Mesodermal cell (in vitro differentiated cells): ENCODE measurements at regions not wholly inside any gene's neighbourhood (a gene's known extent, or its start where the extent isn't known, plus 50 kb on each side); places are given as distances from the start of the nearest gene placed in this dataset.
"Not testable (repeated sequence)": the region's sequence is repeated elsewhere in the genome, so short reads cannot be mapped to it uniquely, and the experiment has no call there.

Source experiments
- H3K27ac ChIP-seq: 2 replicates; pipeline ENCODE4 v1.7.0; 2013; ENCODE audit warnings: mild to moderate bottlenecking, low read depth, low read length, moderate library complexity; ENCODE audit not compliant: severe bottlenecking
- H3K36me3 ChIP-seq: 2 replicates; pipeline ENCODE4 v1.7.1; 2013; ENCODE audit warnings: mild to moderate bottlenecking, low read length, moderate library complexity; ENCODE audit not compliant: control insufficient read depth, insufficient read depth
- H3K4me1 ChIP-seq: one replicate; pipeline ENCODE4 v1.7.1; 2013; ENCODE audit warnings: mild to moderate bottlenecking, low read length; ENCODE audit not compliant: insufficient read depth, control insufficient read depth, poor library complexity, severe bottlenecking
- H3K4me3 ChIP-seq: 2 replicates; pipeline ENCODE4 v1.7.0; 2013; ENCODE audit warnings: low read length, control low read depth, mild to moderate bottlenecking; ENCODE audit not compliant: insufficient read depth, poor library complexity, severe bottlenecking; ENCODE audit errors: extremely low read depth
- H3K9me3 ChIP-seq: 2 replicates; pipeline ENCODE4 v1.7.1; 2013; ENCODE audit warnings: mild to moderate bottlenecking, low read length, moderate library complexity; ENCODE audit not compliant: control insufficient read depth
- WGBS, 2 experiments: methylation state at CpG; one replicate each; pipeline ENCODE4 v1.1.5; 2013; ENCODE audit warnings: missing lambda C conversion rate in 2 of 2; ENCODE audit not compliant: insufficient coverage in 2 of 2; 5-methylcytosine and 5-hydroxymethylcytosine counted together

DNA sequence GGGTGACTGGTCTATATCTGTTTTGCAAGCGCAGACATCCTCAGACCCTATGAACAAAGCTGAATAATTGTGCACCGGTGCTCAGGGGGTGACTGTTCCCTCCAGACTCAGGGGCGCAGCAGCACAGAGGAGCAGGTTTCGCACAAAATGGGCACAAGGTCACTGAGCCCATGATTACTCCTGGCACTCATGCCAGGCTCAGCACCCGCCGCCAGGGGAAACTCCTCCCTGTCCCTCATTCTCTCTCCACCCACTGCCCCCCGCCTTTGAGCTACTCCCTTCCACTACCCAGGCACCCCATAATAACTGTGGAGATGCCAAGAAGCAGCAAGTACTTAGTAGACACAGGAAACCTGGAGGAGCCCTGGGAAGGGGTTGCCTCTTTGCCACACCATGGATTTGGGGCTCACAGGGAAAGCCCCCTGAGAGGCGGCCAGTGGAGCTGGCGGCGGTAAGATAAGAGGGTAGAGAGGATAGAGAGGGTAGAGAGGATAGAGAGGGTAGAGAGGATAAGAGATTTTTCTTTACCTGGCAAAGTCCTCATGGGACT is 198.8 kb downstream of the CTTN start:
- 92 to 96% methylated on average over 4 to 7 of the region's 10 CpGs for WGBS, 2 experiments
- Histone ChIP-seq H3K9me3 (no peaks in the 10 kb centered on the region), H3K36me3 (no peaks in the 10 kb centered on the region), H3K4me3 (no peak overlapping the region), H3K27ac (no peak overlapping the region), H3K4me1 (peaks cover 17% of the 10 kb centered on the region)

DNA sequence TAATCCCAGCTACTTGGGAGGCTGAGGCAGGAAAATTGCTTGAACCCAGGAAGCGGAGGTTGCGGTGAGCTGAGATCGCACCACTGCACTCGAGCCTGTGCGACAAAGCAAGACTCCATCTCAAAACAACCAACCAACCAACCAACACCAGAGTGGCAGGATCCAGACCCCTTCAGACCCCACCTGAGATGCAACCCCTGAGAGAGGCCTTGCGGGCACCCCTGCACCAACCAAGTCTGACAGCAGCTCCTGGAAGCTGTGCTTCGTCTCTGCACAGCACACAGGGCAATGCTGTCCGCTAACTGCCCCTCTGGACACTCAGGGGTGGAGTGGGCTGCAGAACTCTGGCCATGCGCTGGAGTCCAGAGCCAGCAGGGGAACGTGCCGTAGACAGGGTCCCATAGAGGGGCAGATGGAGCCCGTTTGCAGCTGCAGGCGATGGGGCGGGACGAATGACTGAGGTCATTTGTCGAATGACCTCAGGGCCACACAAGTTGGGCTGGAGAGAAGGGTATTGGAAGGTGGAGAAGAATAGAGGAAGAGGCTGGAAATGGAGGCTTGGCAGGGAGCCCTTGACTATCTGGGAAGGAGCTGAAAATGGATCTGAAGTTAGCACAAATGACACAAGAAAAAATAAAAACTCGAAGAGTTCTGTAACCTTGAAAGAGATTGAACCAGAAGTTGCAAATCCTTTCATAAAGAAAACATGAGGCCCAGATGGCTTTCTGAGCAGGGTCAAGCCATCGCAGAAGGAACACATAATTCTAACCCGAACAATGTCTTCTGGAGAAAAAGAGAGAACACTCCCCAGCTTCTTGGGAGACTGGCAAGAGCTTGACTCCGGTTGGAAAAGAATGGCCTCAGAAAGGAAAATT is 199.7 kb downstream of the CTTN start:
- Histone ChIP-seq H3K4me3 (no peak overlapping the region), H3K36me3 (no peaks in the 10 kb centered on the region), H3K27ac (no peak overlapping the region), H3K4me1 (peaks cover 17% of the 10 kb centered on the region), H3K9me3 (no peaks in the 10 kb centered on the region)
- 85 to 89% methylated on average over 16 to 17 of the region's 20 CpGs for WGBS, 2 experiments

DNA sequence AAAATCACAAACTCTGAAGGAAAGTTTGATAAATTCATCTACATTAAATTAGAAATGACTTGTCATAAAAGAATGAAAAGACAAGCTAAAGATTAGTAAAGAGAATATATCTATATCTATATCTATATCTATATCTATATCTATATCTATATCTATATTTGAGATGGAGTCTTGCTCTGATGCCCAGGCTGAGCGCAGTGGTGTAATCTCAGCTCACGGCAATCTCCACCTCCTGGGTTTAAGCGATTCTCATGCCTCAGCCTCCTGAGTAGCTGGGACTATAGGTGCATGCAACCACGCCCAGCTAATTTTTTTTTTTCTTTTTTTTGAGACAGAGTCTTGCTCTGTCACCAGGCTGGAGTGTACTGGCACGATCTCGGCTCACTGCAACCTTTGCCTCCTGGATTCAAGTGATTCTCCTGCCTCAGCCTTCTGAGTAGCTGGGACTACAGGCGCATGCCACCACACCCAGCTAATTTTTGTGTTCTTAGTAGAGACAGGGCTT is 202.6 kb downstream of the CTTN start:
- H3K4me3 ChIP-seq, H3K27ac ChIP-seq, H3K36me3 ChIP-seq, H3K9me3 ChIP-seq, H3K4me1 ChIP-seq: not testable (repeated sequence)
- 91 to 95% methylated on average over 7 of the region's 7 CpGs for WGBS, 2 experiments

DNA sequence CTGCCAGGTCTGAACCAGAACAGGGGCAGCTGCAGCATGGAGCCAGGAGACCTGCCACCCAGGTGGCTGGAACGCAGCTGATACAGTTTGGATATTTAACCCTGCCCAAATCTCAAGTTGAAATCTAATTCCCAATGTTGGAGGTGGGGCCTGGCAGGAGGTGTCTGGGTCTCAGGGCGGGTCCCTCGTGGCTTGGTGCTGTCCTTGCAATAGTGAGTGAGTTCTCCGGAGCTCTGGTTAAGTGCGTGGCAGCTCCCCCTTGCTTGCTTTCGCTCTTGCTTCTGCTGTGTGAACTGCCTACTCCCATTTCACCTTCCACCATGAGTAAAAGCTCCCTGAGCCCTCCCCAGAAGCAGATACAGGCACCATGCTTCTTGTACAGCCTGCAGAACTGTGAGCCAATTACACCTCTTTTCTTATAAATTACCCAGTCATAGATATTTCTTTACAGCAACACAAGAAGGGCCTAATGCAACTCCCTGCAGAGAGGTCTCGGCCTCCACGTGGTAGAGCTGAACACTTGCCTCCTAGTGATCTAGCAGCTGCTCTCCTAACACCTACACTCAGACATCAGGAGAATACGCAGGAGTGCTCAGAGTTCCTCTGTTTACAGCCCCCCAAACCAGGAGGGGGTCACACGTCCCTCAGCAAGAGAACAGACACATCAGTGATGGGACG is 203.7 kb downstream of the CTTN start:
- no peaks in the 10 kb centered on the region for H3K36me3 ChIP-seq
- WGBS, 2 experiments = 73 to 74% methylated on average over 8 to 10 of the region's 11 CpGs
- no peak overlapping the region for H3K4me3 ChIP-seq
- no peak overlapping the region for H3K27ac ChIP-seq
- no peaks in the 10 kb centered on the region for H3K9me3 ChIP-seq
- no peaks in the 10 kb centered on the region for H3K4me1 ChIP-seq

DNA sequence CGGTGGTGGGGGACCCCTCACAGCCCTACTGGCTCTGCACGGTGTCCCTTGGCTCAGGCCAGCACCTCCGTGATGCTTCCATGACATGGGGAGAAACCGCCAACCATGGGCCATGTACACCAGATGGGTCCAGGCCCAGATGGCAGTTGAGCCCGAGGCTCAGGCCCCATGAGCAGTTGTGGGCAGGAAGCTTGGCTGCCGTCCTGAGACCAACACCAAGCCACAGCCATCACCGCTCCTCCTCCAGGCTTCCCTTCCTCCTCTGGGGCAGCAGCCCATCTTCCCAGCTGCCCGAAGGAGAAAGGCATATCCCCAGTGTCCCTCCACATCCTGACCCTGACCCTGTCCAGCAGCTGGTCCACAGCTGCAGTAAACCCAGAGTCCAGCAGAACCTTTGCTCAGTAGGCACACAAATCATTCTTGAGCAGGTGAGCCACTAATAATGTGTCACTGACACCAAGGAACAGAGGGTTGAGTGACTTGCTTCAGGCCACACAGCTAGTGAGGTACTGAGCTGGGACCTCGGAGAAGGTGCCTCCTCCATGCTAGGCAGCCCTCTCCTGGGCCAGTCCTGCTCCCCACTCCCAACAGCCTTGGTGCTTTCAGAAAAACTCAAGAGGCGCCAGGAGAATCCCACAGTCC is 204.9 kb downstream of the CTTN start:
- no peak overlapping the region for H3K4me3 ChIP-seq

DNA sequence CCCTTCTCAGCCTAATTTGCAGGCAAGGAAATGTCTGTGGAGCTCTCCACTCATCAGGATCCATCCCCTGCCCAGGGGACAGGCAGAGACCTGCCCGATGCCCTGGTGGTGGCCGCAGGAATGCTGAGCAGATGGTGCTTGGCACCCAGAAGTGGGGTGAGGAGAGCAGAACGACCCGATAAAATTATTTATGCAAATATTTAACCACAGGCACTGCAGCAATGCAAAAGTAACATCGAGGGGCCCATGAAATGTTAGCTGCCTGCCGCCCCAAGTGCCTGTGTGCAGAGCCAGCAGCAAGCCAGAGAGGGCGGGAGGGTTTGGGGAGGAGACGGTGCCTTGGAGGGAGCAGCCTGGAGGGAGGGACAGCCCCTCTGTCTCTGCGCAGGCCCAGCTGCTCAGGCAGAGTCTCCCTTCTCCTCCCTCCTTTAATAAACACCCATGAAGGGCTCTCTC is 205.5 kb downstream of the CTTN start:
- Histone ChIP-seq H3K4me3 (no peak overlapping the region), H3K9me3 (no peaks in the 10 kb centered on the region), H3K4me1 (peaks cover 3% of the 10 kb centered on the region), H3K36me3 (no peaks in the 10 kb centered on the region), H3K27ac (no peak overlapping the region)
- 71 to 90% methylated on average over 2 of the region's 9 CpGs for WGBS, 2 experiments

More for the DNA sequence above, 204.9 kb downstream of the CTTN start:
- H3K4me1 ChIP-seq = no peaks in the 10 kb centered on the region
- 88 to 93% methylated on average over 6 to 10 of the region's 10 CpGs for WGBS, 2 experiments
- H3K27ac ChIP-seq = no peak overlapping the region
- no peaks in the 10 kb centered on the region for H3K9me3 ChIP-seq
- H3K36me3 ChIP-seq = no peaks in the 10 kb centered on the region

DNA sequence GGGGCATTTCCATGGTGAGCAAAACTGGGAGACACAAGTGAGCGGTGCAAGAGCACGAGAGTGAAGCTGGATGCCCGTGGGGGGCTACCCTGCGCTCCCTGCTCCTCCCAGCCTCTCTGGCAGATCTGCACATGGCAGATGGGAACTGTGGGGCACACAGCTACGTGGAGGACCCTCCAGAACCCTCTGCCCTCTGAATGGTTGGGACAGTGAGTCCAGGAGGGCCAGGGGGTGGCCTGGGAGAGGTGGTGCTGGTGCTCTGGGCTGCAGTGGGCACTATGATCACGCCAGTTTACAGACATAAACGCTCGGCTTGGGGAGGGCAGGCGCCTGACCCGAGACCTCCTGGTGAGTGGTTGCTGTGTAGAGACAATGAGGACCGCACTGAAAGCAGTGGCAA is 205.9 kb downstream of the CTTN start:
- Histone ChIP-seq H3K9me3 (no peaks in the 10 kb centered on the region), H3K4me3 (no peak overlapping the region), H3K4me1 (peaks cover 3% of the 10 kb centered on the region), H3K27ac (no peak overlapping the region), H3K36me3 (no peaks in the 10 kb centered on the region)
- WGBS, 2 experiments = 87 to 93% methylated on average over 10 to 11 of the region's 11 CpGs

DNA sequence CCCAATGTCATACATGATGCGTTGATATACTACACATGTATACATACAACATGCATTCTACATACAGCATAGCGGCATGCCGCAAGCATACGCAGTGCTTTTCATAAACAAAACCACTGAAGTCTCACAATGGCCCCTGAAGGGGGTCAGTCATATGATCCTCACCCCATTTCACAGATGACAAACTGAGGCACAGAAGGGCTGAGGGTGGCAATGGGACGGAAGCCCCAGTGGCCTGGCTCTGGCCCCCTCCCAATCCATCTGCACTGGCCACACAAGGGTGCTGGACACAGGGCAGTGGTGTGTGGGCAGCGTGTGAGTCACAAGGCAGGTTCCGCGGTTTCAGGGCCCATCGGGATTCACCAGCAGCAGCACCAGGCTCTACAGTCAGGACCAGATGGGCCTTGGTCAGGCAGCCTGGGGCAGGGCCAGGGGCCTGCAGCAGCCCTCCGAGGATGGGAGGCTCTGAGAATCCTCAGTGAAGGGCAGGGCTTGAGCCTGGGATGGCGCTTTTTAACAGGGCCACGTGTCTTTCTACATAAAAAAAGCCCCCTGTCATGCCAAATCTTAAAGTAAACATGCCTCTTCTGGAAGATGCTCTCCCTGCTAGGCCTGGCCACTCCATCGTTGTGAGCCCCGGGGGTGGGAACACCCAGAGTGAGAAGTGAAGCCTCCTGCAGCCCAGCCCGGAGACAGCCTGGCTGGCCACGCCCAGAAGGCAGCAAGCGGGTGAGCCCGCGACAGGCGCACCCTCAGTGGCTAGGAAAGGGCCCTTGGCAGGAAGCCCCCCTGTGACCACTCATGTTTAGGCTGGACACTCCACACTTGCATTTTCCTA is 206.5 kb downstream of the CTTN start:
- Histone ChIP-seq H3K36me3 (no peaks in the 10 kb centered on the region), H3K9me3 (no peaks in the 10 kb centered on the region), H3K4me1 (peaks cover 3% of the 10 kb centered on the region), H3K27ac (no peak overlapping the region), H3K4me3 (no peak overlapping the region)
- WGBS, 2 experiments = 81 to 82% methylated on average over 17 to 19 of the region's 20 CpGs

DNA sequence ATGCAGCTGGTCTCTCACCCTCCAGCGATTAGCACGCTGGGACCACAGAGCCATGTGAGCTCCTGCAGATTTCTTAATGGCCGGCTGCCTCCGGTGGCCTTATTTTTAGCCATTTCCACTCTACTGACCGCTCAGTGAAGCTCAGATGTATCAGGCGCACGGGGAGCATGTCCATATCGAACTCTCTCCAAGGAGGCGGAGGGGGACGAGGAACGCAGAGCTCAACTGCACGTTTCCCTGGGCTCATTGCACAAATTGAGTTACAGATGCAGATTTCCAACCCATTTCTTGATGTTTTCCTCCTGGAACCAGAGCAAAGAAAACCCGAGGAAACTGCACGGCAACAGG is 207.1 kb downstream of the CTTN start:
- Histone ChIP-seq H3K4me3 (no peak overlapping the region), H3K9me3 (no peaks in the 10 kb centered on the region), H3K27ac (no peak overlapping the region), H3K36me3 (no peaks in the 10 kb centered on the region), H3K4me1 (peaks cover 3% of the 10 kb centered on the region)
- WGBS, 2 experiments = 95 to 96% methylated on average over 11 to 13 of the region's 14 CpGs

DNA sequence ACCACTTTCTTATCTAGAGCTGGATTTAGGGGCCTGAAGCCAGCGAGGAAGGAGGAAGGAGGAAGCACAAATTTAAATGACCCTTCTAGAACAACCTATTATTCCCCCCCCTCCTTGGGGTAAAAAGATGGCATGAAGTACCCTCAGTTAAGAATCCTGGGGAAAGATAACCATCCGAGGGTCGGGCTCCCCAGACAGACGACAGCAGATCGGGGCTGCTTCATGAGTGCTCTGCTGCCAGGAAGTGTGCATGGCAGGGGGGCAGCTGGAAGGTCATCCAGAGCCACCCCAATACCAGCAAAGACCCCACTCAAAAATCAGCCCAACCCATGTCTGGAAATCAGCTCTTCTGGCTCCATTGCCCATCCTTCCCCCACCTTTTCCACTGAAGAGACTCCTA is 207.5 kb downstream of the CTTN start:
- Histone ChIP-seq H3K4me1 (peaks cover 3% of the 10 kb centered on the region), H3K4me3 (no peak overlapping the region), H3K36me3 (no peaks in the 10 kb centered on the region), H3K9me3 (no peaks in the 10 kb centered on the region), H3K27ac (no peak overlapping the region)
- 80% methylated on average over 3 of the region's 5 CpGs; no CpG with 5 or more reads in 1 of the 2 experiments for WGBS, 2 experiments
